GM12878 (cell line): ENCODE measurements at regions not wholly inside any gene's neighbourhood (a gene's known extent, or its start where the extent isn't known, plus 50 kb on each side); places are given as distances from the start of the nearest gene placed in this dataset.

ENCODE experiments used
- ATAC-seq: fragments of 200-7000 bp; cut with Tn5 transposase; 3 replicates; pipeline ENCODE4 v1.9.1; 2020; ENCODE audit warnings: mild to moderate bottlenecking, moderate library complexity
- BruUV-seq: library from RNA; stranded (reverse); fragments of 400-500 nt; replicated peaks from 2 replicates; lab custom pipeline; 2021; lab: Mats Ljungman, UMichigan
- CTCF ChIA-PET: fragments of 300-600 bp; sonication (Branson Sonifier 250); formaldehyde crosslinking; extraction: SDS; loops from one replicate; lab custom pipeline; 2021; ENCODE audit warnings: inconsistent platforms; lab: Yijun Ruan, JAX
- POLR2A ChIA-PET: fragments of 350-600 bp; formaldehyde crosslinking; extraction: SDS; loops from one replicate; lab custom pipeline; 2021; ENCODE audit warnings: inconsistent platforms; lab: Charles Lee
- RAD21 ChIA-PET: fragments of 300-600 bp; sonication (Branson Sonifier 250); formaldehyde crosslinking; loops from one replicate; lab custom pipeline; 2023; ENCODE audit warnings: antibody characterized with exemption; ENCODE audit not compliant: unreplicated experiment; lab: Charles Lee
- SMC1A ChIA-PET: fragments of 300-600 bp; sonication (Branson Sonifier 250); formaldehyde crosslinking; loops from one replicate; lab custom pipeline; 2023; ENCODE audit not compliant: unreplicated experiment, uncharacterized antibody; lab: Charles Lee
- DNase-seq: peaks from one replicate; pipeline ENCODE4 v3.0.0-alpha.2; 2011; ENCODE audit warnings: low read depth, low spot score
- FAIRE-seq: peaks from 3 replicates; lab custom pipeline; 2011; peaks lifted over from hg19 to GRCh38; lab: Jason Lieb, UNC
- H2AFZ ChIP-seq: 2 replicates; pipeline ENCODE4 v1.6.0; 2011; ENCODE audit warnings: low read depth, low read length, control low read depth; ENCODE audit not compliant: control insufficient read depth
- H3K27ac ChIP-seq: 2 replicates; pipeline ENCODE4 v1.5.1; 2011; ENCODE audit warnings: control low read depth; ENCODE audit not compliant: control insufficient read depth, insufficient read depth
- H3K27me3 ChIP-seq, 2 experiments: replicated peaks in 1 of 2; 2 replicates each; pipeline versions ENCODE4 v1.6.0 to v1.6.1; 2011; ENCODE audit warnings: low read length in 1 of 2; ENCODE audit not compliant: control insufficient read depth in 2 of 2, insufficient read depth in 2 of 2
- H3K36me3 ChIP-seq, 2 experiments: 2 replicates each; pipeline ENCODE4 v1.5.1; 2011; ENCODE audit warnings: low read length in 1 of 2; ENCODE audit not compliant: control insufficient read depth in 2 of 2, insufficient read depth in 2 of 2
- H3K4me1 ChIP-seq: 2 replicates; pipeline ENCODE4 v1.6.1; 2011; ENCODE audit warnings: mild to moderate bottlenecking, low read length, moderate library complexity, mixed read lengths; ENCODE audit not compliant: control insufficient read depth, insufficient read depth
- H3K4me2 ChIP-seq: 2 replicates; pipeline ENCODE4 v1.6.0; 2011; ENCODE audit warnings: control low read depth; ENCODE audit not compliant: control insufficient read depth, insufficient read depth
- H3K4me3 ChIP-seq: fragments of 200-600 bp; sonication (generic); 2 replicates; pipeline ENCODE4 v1.5.1; 2016
- H3K79me2 ChIP-seq: 2 replicates; pipeline ENCODE4 v1.6.0; 2011; ENCODE audit warnings: low read length; ENCODE audit not compliant: control insufficient read depth, insufficient read depth
- H3K9ac ChIP-seq: 2 replicates; pipeline ENCODE4 v1.8.0; 2011; ENCODE audit warnings: low read length, control low read depth, mixed read lengths; ENCODE audit not compliant: control insufficient read depth, insufficient read depth
- H3K9me3 ChIP-seq: replicated peaks from 3 replicates; pipeline ENCODE4 v1.5.1; 2011; ENCODE audit warnings: mild to moderate bottlenecking, low read length; ENCODE audit not compliant: control insufficient read depth, insufficient read depth
- H4K20me1 ChIP-seq: 2 replicates; pipeline ENCODE4 v1.6.0; 2011; ENCODE audit not compliant: control insufficient read depth, insufficient read depth
- CHD4 ChIP-seq: fragments of 200-600 bp; sonication (generic); IDR thresholded peaks from 2 replicates; pipeline ENCODE4 v1.6.1; 2016; ENCODE audit warnings: mild to moderate bottlenecking
- FOXK2 ChIP-seq: fragments of 450-650 bp; IDR thresholded peaks from 2 replicates; pipeline ENCODE4 v1.6.1; 2017; ENCODE audit warnings: mild to moderate bottlenecking, moderate library complexity
- GATAD2B ChIP-seq: fragments of 450-650 bp; conservative IDR thresholded peaks from 2 replicates; pipeline ENCODE4 v1.6.1; 2017; ENCODE audit warnings: low read depth, mild to moderate bottlenecking, moderate library complexity
- LARP7 ChIP-seq: fragments of 450-650 bp; IDR thresholded peaks from 2 replicates; pipeline ENCODE4 v1.6.1; 2017; ENCODE audit warnings: mild to moderate bottlenecking
- POLR2A ChIP-seq: IDR thresholded peaks from 2 replicates; pipeline ENCODE4 v1.6.1; 2011; ENCODE audit warnings: low read depth, mild to moderate bottlenecking, low read length
- RB1 ChIP-seq: fragments of 450-650 bp; formaldehyde crosslinking; IDR thresholded peaks from 2 replicates; pipeline ENCODE4 v1.6.1; 2017; ENCODE audit warnings: mild to moderate bottlenecking, borderline replicate concordance
- STAT3 ChIP-seq: IDR thresholded peaks from 2 replicates; pipeline ENCODE4 v1.6.1; 2011; ENCODE audit warnings: low read depth, low read length, improper control_type of control experiment
- ZNF384 ChIP-seq: IDR thresholded peaks from 2 replicates; pipeline ENCODE4 v1.6.1; 2012; ENCODE audit warnings: low read depth, mild to moderate bottlenecking, low read length, improper control_type of control experiment, borderline replicate concordance
- WGBS: methylation state at CpG from one replicate; pipeline ENCODE4 v1.1.6; 2016; ENCODE audit warnings: low lambda C conversion rate; ENCODE audit not compliant: insufficient replicate concordance, insufficient coverage; ENCODE audit errors: missing lambda C conversion rate; 5-methylcytosine and 5-hydroxymethylcytosine counted together
- in situ Hi-C: fragments of 300-500 bp; cut with MboI; formaldehyde crosslinking; loops from 9 replicates; pipeline ENCODE4 v1.14.3; 2018; ENCODE audit warnings: mixed read lengths
- intact Hi-C: fragments of 100-400 bp; cut with micrococcal nuclease; formaldehyde crosslinking; loops from one replicate; pipeline ENCODE4 v1.14.2; 2022; ENCODE audit not compliant: unreplicated experiment
- TF ChIP-seq, protein P1 (sequence below): IDR thresholded peaks from 2 replicates; pipeline ENCODE4 v1.6.1; 2011; ENCODE audit warnings: low read depth, mild to moderate bottlenecking, low read length, moderate library complexity, borderline replicate concordance; ENCODE audit errors: extremely low read depth
- TF ChIP-seq, protein P2 (sequence below): fragments of 450-650 bp; IDR thresholded peaks from 2 replicates; pipeline ENCODE4 v1.6.1; 2018; ENCODE audit warnings: mild to moderate bottlenecking, low read depth, moderate library complexity; ENCODE audit not compliant: partially characterized antibody

DNA sequence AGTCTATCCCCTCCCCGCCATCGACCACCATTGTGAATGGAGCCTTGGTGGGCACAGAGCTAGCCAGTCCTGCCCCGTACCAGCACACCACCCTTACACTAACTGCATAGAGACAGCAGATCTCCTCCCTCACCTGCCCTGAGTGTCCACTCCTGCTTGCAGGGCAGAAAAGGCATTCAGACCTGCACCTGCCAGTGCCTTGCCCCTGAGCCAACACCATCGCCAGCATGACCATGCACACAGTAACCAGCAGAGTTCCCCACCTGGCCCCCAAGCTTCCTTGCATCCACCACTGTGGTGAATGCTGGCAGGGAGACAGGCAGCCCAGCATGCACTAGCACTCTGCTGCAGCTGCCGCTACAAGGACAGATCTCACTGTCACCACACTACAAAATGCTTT is 397.1 kb downstream of the KLHL4 start (continued):
- TF ChIP-seq POLR2A (no peak), RB1 (no peak), STAT3 (no peak), CHD4 (no peak), FOXK2 (no peak), GATAD2B (no peak), ZNF384 (no peak)
- TF ChIP-seq, protein P1, sequence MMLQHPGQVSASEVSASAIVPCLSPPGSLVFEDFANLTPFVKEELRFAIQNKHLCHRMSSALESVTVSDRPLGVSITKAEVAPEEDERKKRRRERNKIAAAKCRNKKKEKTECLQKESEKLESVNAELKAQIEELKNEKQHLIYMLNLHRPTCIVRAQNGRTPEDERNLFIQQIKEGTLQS = no peak
- TF ChIP-seq, protein P2, sequence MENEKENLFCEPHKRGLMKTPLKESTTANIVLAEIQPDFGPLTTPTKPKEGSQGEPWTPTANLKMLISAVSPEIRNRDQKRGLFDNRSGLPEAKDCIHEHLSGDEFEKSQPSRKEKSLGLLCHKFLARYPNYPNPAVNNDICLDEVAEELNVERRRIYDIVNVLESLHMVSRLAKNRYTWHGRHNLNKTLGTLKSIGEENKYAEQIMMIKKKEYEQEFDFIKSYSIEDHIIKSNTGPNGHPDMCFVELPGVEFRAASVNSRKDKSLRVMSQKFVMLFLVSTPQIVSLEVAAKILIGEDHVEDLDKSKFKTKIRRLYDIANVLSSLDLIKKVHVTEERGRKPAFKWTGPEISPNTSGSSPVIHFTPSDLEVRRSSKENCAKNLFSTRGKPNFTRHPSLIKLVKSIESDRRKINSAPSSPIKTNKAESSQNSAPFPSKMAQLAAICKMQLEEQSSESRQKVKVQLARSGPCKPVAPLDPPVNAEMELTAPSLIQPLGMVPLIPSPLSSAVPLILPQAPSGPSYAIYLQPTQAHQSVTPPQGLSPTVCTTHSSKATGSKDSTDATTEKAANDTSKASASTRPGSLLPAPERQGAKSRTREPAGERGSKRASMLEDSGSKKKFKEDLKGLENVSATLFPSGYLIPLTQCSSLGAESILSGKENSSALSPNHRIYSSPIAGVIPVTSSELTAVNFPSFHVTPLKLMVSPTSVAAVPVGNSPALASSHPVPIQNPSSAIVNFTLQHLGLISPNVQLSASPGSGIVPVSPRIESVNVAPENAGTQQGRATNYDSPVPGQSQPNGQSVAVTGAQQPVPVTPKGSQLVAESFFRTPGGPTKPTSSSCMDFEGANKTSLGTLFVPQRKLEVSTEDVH = no peak

DNA sequence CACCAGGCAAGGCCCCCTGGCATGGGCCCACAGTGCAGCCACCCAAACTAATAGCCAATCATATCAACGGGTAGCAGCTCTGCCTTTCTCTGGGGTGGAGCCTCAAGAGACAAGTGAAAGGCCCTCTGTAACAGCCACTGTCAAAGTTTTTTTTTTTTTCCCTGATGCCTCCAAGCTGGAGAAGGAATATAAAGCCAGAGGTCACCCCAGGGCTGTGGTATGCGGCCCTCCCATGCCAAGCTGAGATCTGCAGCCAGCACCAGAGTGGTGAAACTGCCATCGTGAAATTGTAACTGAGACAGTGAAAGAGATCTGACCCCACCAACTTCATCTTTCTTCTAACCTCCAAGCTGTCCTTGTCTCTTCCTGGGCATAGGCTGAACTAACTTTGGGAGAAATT is 407.0 kb downstream of the KLHL4 start:
- RAD21 ChIA-PET = no interaction called here
- H3K36me3 ChIP-seq = no peaks in the 10 kb centered on the region
- no peak for TF ChIP-seq LARP7
- TF ChIP-seq, all 136 proteins: peak for 0
- in situ Hi-C loops = no loop called here
- DNase-seq = no peak
- FAIRE-seq = no peak
- no peaks in the 10 kb centered on the region for H3K27me3 ChIP-seq
- BruUV-seq = no TSS peak
- no peaks in the 10 kb centered on the region for H3K9me3 ChIP-seq
- H3K4me3 ChIP-seq = no peak overlapping the region
- no peaks in the 10 kb centered on the region for H4K20me1 ChIP-seq
- ChIA-PET POLR2A (no interaction called here), SMC1A (interaction anchor here (0.6 kb wide), 1 partner anchor 1117 kb away, joined by 3 read pairs; no protein-coding TSS in a partner anchor), CTCF (interaction anchor here (0.7 kb wide), 1 partner anchor 202 kb away, joined by 3 read pairs; no protein-coding TSS in a partner anchor)
- ATAC-seq = no peak
- intact Hi-C loops = no loop called here
- 0% methylated on average over 3 of the region's 3 CpGs for WGBS
- no peak overlapping the region for H3K4me2 ChIP-seq
- no peaks in the 10 kb centered on the region for H3K79me2 ChIP-seq
- H3K4me1 ChIP-seq = no peaks in the 10 kb centered on the region
- H2AFZ ChIP-seq = no peak overlapping the region
- H3K9ac ChIP-seq = no peak overlapping the region
- no peak overlapping the region for H3K27ac ChIP-seq
